PFSK-1 (cell line): ENCODE measurements at regions not wholly inside any gene's neighbourhood (a gene's known extent, or its start where the extent isn't known, plus 50 kb on each side); places are given as distances from the start of the nearest gene placed in this dataset.

ENCODE experiments used
- POLR2AphosphoS5 ChIP-seq: IDR thresholded peaks from 2 replicates; pipeline ENCODE4 v1.6.1; 2012; ENCODE audit warnings: low read depth, mild to moderate bottlenecking, control low read depth, low read length, moderate library complexity
- REST ChIP-seq, 2 experiments: IDR thresholded peaks; 2 replicates each; pipeline versions ENCODE4 v1.6.1 to v1.8.0; 2011 to 2012; ENCODE audit warnings: low read depth in 2 of 2, low read length in 2 of 2, control low read depth in 1 of 2, inconsistent platforms in 1 of 2, mild to moderate bottlenecking in 1 of 2, moderate library complexity in 1 of 2; ENCODE audit not compliant: insufficient read depth in 1 of 2

GRCh38 chr13:33976965-33977364, 159.0 kb downstream of the RFC3 start:
- TF ChIP-seq POLR2AphosphoS5 (no peak), REST (IDR thresholded peaks at IDR 0.05; ENCODE audit: insufficient read depth in 1 of 2, low read depth in 2 of 2, low read length in 2 of 2) (no peak)
